CD14-positive monocyte (primary cell): ENCODE measurements at regions not wholly inside any gene's neighbourhood (a gene's known extent, or its start where the extent isn't known, plus 50 kb on each side); places are given as distances from the start of the nearest gene placed in this dataset.

Experiments
- DNase-seq, 3 donors: peaks; one replicate each; pipeline ENCODE4 v3.0.0-alpha.2; 2011 to 2022
- H2AFZ ChIP-seq: 2 replicates; pipeline ENCODE4 v1.6.0; 2012; ENCODE audit warnings: mild to moderate bottlenecking, low read depth, low read length, inconsistent platforms; ENCODE audit not compliant: insufficient read depth, poor library complexity, severe bottlenecking
- H3K27ac ChIP-seq, 2 donors: 1 replicate in 1 of 2; 2 replicates in 1 of 2; pipeline ENCODE4 v1.5.1; 2012 to 2013; ENCODE audit warnings: low read length in 2 of 2, control low read depth in 1 of 2, inconsistent platforms in 1 of 2, low read depth in 1 of 2, mild to moderate bottlenecking in 1 of 2
- H3K27me3 ChIP-seq, 2 donors: one replicate each; pipeline versions ENCODE4 v1.6.0 to v1.6.1; 2011 to 2013; ENCODE audit warnings: low read length in 2 of 2; ENCODE audit not compliant: control insufficient read depth in 2 of 2, insufficient read depth in 2 of 2
- H3K36me3 ChIP-seq, 2 donors: replicated peaks in 1 of 2; 1 replicate in 1 of 2; 2 replicates in 1 of 2; pipeline versions ENCODE4 v1.5.1 to v1.6.1; 2012 to 2013; ENCODE audit warnings: low read length in 2 of 2, control low read depth in 1 of 2, inconsistent platforms in 1 of 2, mild to moderate bottlenecking in 1 of 2; ENCODE audit not compliant: insufficient read depth in 2 of 2, control insufficient read depth in 1 of 2
- H3K4me1 ChIP-seq, 2 donors: 1 replicate in 1 of 2; 2 replicates in 1 of 2; pipeline versions ENCODE4 v1.5.1 to v1.6.1; 2012 to 2013; ENCODE audit warnings: low read length in 2 of 2, control low read depth in 1 of 2, inconsistent platforms in 1 of 2, mild to moderate bottlenecking in 1 of 2, moderate library complexity in 1 of 2; ENCODE audit not compliant: insufficient read depth in 2 of 2, control insufficient read depth in 1 of 2
- H3K4me2 ChIP-seq: replicated peaks from 2 replicates; pipeline ENCODE3; 2012; ENCODE audit warnings: low read length, moderate library complexity, mild to moderate bottlenecking; ENCODE audit not compliant: poor library complexity, severe bottlenecking; ENCODE audit errors: extremely low read depth
- H3K4me3 ChIP-seq, 3 experiments: fragments of 200-600 bp in 1 of 3; sonication (generic) in 1 of 3; replicated peaks in 1 of 3; 1 replicate in 2 of 3; 2 replicates in 1 of 3; pipeline ENCODE4 v1.5.1; 2011 to 2013; ENCODE audit warnings: low read length in 3 of 3, mild to moderate bottlenecking in 3 of 3, control low read depth in 2 of 3, low read depth in 2 of 3, inconsistent platforms in 1 of 3, moderate library complexity in 1 of 3
- H3K79me2 ChIP-seq: 2 replicates; pipeline ENCODE4 v1.6.0; 2012; ENCODE audit warnings: mild to moderate bottlenecking, control low read depth, inconsistent platforms, low read length, moderate library complexity; ENCODE audit not compliant: insufficient read depth
- H3K9ac ChIP-seq: 2 replicates; pipeline ENCODE4 v1.6.0; 2017; ENCODE audit warnings: low read length, mild to moderate bottlenecking; ENCODE audit not compliant: insufficient read depth, poor library complexity, severe bottlenecking
- H3K9me3 ChIP-seq, 2 donors: replicated peaks in 1 of 2; 1 replicate in 1 of 2; 2 replicates in 1 of 2; pipeline versions ENCODE4 v1.5.1 to v1.6.1; 2012 to 2013; ENCODE audit warnings: low read length in 2 of 2, control low read depth in 1 of 2; ENCODE audit not compliant: control insufficient read depth in 1 of 2, insufficient read depth in 1 of 2
- H4K20me1 ChIP-seq: 2 replicates; pipeline ENCODE4 v1.6.0; 2012; ENCODE audit warnings: mild to moderate bottlenecking, low read length, control low read depth, moderate library complexity; ENCODE audit not compliant: insufficient read depth
- H3K27ac Mint-ChIP-seq, 7 donors: one replicate each; pipeline ENCODE4 v1.8.0; 2020; ENCODE audit warnings: mild to moderate bottlenecking in 7 of 7, mixed read lengths in 7 of 7, moderate library complexity in 6 of 7, inconsistent platforms in 2 of 7
- H3K27me3 Mint-ChIP-seq, 3 donors: one replicate each; pipeline ENCODE4 v1.8.0; 2021 to 2022; ENCODE audit warnings: low read depth in 3 of 3, mild to moderate bottlenecking in 3 of 3, mixed read lengths in 3 of 3, moderate library complexity in 3 of 3, inconsistent platforms in 1 of 3
- H3K36me3 Mint-ChIP-seq, 2 donors: one replicate each; pipeline ENCODE4 v1.8.0; 2020; ENCODE audit warnings: mixed read lengths in 2 of 2, inconsistent platforms in 1 of 2, mild to moderate bottlenecking in 1 of 2
- H3K4me1 Mint-ChIP-seq: one replicate; pipeline ENCODE4 v1.8.0; 2020; ENCODE audit warnings: mild to moderate bottlenecking, mixed read lengths
- H3K4me3 Mint-ChIP-seq, 2 donors: one replicate each; pipeline ENCODE4 v1.8.0; 2020; ENCODE audit warnings: mild to moderate bottlenecking in 2 of 2, mixed read lengths in 2 of 2, moderate library complexity in 1 of 2
- H3K9me3 Mint-ChIP-seq, 7 donors: one replicate each; pipeline ENCODE4 v1.8.0; 2020 to 2022; ENCODE audit warnings: mixed read lengths in 7 of 7, mild to moderate bottlenecking in 6 of 7, moderate library complexity in 6 of 7, inconsistent platforms in 2 of 7
- CTCF ChIP-seq: fragments of 200-600 bp; IDR thresholded peaks from one replicate; pipeline ENCODE4 v1.8.0; 2022; ENCODE audit warnings: antibody characterized with exemption, mild to moderate bottlenecking
- WGBS: methylation state at CpG from one replicate; pipeline ENCODE4 v1.1.5; 2013; ENCODE audit warnings: missing lambda C conversion rate; ENCODE audit not compliant: insufficient coverage; 5-methylcytosine and 5-hydroxymethylcytosine counted together
- intact Hi-C, 2 donors: fragments of 100-400 bp; cut with micrococcal nuclease; formaldehyde crosslinking; loops; one replicate each; pipeline versions ENCODE4 v1.15.0 to v1.15.1; 2023

- peaks cover 2 to 15% (median 8%) of the 10 kb centered on the region in 7 donors for H3K9me3 Mint-ChIP-seq
- no peak for TF ChIP-seq CTCF
These were observed 372.1 kb downstream of the MN1 start for GRCh38 chr22:27429476-27429875.

GRCh38 chr22:27431081-27431480, 370.5 kb downstream of the MN1 start:
- Histone ChIP-seq H3K9ac (no peak overlapping the region), H3K9me3 (peaks cover 0 to 8% of the 10 kb centered on the region in 2 donors), H3K4me3 (no peak overlapping the region), H3K27ac (no peak overlapping the region), H4K20me1 (no peaks in the 10 kb centered on the region), H3K4me1 (no peaks in the 10 kb centered on the region), H3K36me3 (no peaks in the 10 kb centered on the region), H2AFZ (no peak overlapping the region), H3K79me2 (no peaks in the 10 kb centered on the region), H3K27me3 (no peaks in the 10 kb centered on the region), H3K4me2 (no peak overlapping the region)
- Mint-ChIP-seq H3K4me3 (no peak overlapping the region), H3K27ac (no peak overlapping the region), H3K36me3 (no peaks in the 10 kb centered on the region), H3K9me3 (peaks cover 2 to 15% (median 8%) of the 10 kb centered on the region in 7 donors), H3K4me1 (no peaks in the 10 kb centered on the region), H3K27me3 (peaks cover 2 to 7% (median 5%) of the 10 kb centered on the region in 3 donors)
- DNase-seq: no peak
- WGBS: 98% methylated on average over 4 of the region's 7 CpGs
- TF ChIP-seq CTCF: no peak
- intact Hi-C loops: no loop called here

More at GRCh38 chr22:27429476-27429875, 372.1 kb downstream of the MN1 start:
- Histone ChIP-seq H3K4me2 (no peak overlapping the region), H2AFZ (no peak overlapping the region), H3K27me3 (no peaks in the 10 kb centered on the region), H3K27ac (no peak overlapping the region), H3K4me3 (no peak overlapping the region), H3K4me1 (no peaks in the 10 kb centered on the region), H4K20me1 (no peaks in the 10 kb centered on the region), H3K79me2 (no peaks in the 10 kb centered on the region), H3K9ac (no peak overlapping the region), H3K9me3 (peaks cover 0 to 8% of the 10 kb centered on the region in 2 donors), H3K36me3 (no peaks in the 10 kb centered on the region)
- H3K27me3 Mint-ChIP-seq: peaks cover 2 to 5% (median 3%) of the 10 kb centered on the region in 3 donors
- H3K4me1 Mint-ChIP-seq: no peaks in the 10 kb centered on the region
- intact Hi-C loops: no loop called here
- no peak for DNase-seq
- no peaks in the 10 kb centered on the region for H3K36me3 Mint-ChIP-seq
- 96% methylated on average over 10 of the region's 10 CpGs for WGBS
- no peak overlapping the region for H3K27ac Mint-ChIP-seq
- no peak overlapping the region for H3K4me3 Mint-ChIP-seq
